ENCODE measurements at regions not wholly inside any gene's neighbourhood (a gene's known extent, or its start where the extent isn't known, plus 50 kb on each side); places are given as distances from the start of the nearest gene placed in this dataset.

DNA sequence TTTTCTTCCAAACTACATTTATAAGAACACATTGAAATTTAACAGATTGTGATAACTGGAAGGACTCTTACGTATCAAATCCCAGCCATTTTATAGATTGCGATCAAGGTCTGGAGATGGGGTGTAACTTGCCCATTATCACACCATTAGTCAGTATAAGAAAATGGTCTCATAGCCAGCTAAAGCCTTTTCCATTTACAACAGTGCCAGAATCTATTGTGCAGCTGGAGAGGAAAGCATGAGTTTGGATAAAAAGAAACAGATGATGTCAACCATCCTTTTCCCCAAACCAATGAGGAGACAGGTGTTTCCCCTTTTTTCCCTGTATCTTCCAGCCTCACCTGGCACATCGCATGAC, 658.8 kb downstream of the ACTL7B start:
- DNase-seq (ENCODE audit: low spot score) (no peak), FAIRE-seq (no peak)

- DNase-seq (ENCODE audit: low spot score) = no peak
- FAIRE-seq = no peak
Observed at GRCh38 chr9:108196332-108197007, 659.3 kb downstream of the ACTL7B start.

DNA sequence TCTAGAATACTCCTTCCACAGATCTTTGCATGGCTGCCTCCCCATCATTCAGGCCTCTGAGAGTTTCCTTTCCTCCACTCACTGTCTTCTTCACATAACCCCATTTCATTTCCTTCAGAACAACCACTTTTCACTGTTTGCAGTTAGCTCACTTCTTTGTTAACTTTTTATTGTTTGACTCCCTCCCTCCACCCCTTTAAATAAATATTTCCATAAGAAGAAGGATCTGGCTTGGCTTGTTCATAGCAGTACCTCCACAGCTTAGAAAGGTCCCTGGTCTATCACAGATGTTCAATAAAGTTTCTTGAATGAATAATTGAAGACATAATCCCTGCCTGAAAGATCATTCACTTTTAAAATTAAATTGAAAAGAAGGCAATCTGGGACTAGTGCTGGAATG, 661.6 kb downstream of the ACTL7B start:
- no peak for DNase-seq (ENCODE audit: low spot score)
- no peak for FAIRE-seq

- FAIRE-seq (no peak), DNase-seq (ENCODE audit: low spot score) (no peak)
Observed at GRCh38 chr9:108193026-108193710, 662.6 kb downstream of the ACTL7B start.

- DNase-seq (ENCODE audit: low spot score) = no peak
- FAIRE-seq = no peak
Observed at GRCh38 chr9:108191065-108191464, 664.7 kb downstream of the ACTL7B start.

DNA sequence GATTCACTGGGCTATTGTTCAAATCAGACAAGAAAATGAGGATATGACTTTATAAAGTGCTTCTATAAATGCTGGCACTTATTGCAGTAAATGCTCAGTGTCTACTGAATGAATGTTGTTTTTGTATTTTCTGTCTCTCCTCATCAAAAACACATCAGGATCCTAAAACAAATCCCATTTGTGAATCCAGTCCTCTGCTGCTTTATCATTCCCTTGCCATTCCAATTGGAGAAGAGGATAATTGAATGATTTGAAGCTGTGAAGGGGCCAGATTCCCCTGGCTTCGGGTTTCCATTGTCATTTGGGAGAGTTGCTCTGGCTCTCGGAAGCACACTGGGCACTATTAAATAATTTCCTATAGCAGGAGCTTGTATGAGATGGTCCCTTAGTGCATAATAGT, 666.8 kb downstream of the ACTL7B start:
- no peak for FAIRE-seq
- no peak for DNase-seq (ENCODE audit: low spot score)

DNA sequence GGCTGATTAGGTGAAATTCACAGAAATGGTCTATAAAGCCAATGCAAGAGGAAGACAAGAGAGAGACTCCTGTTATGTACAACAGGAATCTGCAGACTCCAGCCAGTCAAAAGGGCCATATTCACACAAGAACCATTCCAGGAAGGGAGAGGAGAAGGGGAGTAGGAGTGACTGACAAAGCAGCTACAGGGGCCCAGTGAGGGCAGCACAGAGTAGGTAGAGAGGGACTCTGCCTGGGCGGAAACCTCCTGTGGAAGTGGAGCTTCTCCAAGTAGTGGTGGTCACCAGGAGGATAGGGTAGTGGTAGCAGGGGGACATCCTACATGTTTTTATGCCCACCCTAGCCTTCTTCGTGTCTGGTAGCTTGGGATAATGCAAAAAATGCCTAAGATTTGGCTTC, 667.3 kb downstream of the ACTL7B start:
- DNase-seq (ENCODE audit: low spot score) (no peak), FAIRE-seq (no peak)

GRCh38 chr9:108186642-108187395, 669.0 kb downstream of the ACTL7B start:
- FAIRE-seq (no peak), DNase-seq (ENCODE audit: low spot score) (no peak)

DNA sequence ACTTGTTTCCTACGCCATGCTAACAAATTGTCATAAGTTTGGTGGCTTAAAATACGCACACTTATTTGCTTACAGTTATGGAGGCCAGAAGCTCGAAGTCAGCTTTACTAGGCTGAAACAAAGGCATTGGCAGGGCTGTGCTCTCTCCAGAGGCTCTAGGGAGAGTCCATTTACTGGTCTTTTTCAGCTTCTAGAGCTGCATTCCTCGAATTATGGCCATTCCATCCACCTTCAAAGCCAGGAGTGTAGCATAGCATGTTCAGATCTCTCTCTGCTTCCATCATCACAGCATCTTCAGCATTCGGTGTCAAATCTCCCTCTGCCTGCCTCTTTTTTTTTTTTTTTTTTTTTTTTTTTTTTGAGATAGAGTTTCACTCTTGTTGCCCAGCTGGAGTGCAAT, 670.2 kb downstream of the ACTL7B start:
- FAIRE-seq (no peak), DNase-seq (ENCODE audit: low spot score) (no peak)

DNA sequence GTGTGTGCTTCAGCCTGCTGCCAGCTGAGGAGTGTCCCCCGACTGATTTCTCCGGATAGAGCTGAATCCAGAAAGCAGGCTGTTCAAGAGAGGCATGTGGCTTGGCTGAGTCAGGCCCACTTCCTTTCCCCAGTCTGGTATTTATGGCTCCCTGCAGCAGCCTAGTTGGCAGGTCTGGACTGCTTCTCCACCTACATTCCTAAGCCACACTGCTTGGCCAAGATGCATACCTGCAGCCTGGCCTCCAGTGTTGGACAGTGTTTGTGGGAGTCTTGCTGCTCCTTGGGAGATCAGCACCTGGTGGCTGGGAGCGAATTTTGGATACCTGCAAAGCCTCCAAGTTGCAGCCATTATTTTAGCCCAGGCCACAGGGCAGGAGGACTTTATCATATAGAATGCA, 670.8 kb downstream of the ACTL7B start:
- FAIRE-seq = no peak
- DNase-seq (ENCODE audit: low spot score) = peak; percentile 71

DNA sequence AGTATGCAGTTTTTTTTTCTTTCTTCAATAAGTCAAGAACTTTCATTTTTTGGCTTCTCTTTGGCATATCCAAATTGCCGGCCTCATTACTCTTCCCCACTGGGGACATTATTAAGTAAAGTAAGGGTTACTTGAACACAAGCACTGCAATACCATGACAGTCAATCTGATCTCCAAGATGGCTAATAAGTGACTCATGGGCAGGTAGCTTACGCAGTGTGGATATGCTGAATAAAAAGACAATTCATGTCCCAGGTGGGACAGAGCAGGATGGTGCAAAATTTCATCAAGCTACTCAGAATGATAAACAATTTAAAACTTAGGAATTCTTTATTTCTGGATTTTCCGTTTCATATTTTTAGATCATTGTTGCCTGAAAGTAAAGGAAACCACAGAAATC, 671.8 kb downstream of the ACTL7B start:
- no peak for DNase-seq (ENCODE audit: low spot score)
- FAIRE-seq = no peak

GRCh38 chr9:108182950-108183381, 672.8 kb downstream of the ACTL7B start:
- no peak for DNase-seq (ENCODE audit: low spot score)
- no peak for FAIRE-seq

GRCh38 chr9:108182270-108182669, 673.5 kb downstream of the ACTL7B start:
- no peak for FAIRE-seq
- DNase-seq (ENCODE audit: low spot score) = no peak

DNA sequence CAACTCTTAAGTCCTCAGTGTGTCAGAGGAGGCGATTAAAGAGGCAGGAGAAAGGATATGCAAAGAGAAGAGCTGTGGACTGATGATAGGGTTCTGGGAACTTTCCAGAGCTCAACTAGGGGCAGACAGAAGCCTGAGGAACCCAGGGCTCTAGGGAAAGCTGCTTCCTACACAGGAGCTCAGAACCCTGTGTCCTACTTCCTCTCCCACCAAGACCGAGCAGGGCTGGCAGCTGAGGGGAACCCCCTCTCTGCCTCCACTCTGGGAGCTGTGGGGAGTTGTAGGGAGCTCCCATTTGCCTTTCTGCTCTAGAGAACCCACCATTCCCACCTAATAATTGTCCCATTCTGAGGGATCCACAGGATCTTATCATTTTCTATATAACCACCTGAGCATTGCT, 674.3 kb downstream of the ACTL7B start:
- FAIRE-seq (no peak), DNase-seq (ENCODE audit: low spot score) (no peak)

- FAIRE-seq = no peak
- DNase-seq (ENCODE audit: low spot score) = no peak
Observed at GRCh38 chr9:108180541-108180940, 675.2 kb downstream of the ACTL7B start.

DNA sequence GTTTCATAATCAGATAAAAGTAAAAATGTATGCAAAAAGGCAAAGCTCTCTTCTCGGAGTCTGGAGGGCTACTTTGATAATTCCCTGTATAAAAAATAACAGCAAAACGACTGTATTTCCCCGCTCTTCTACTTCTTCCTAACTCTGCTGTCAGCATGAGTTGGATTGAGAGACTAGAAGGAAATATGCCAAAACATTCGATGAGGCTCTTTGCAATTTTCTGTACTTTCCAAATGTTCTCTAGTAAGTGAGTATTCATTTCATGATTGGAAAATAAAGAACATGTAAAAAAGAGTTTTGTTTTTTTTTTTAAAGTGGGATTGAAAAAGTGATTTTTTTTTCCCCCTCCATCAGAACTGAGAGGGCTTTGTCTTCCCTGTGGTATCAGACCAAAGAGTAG, 677.5 kb downstream of the ACTL7B start:
- FAIRE-seq (no peak), DNase-seq (ENCODE audit: low spot score) (no peak)

GRCh38 chr9:108168236-108168850, 678.8 kb upstream of the KLF4 start:
- FAIRE-seq (no peak), DNase-seq (ENCODE audit: low spot score) (no peak)

DNA sequence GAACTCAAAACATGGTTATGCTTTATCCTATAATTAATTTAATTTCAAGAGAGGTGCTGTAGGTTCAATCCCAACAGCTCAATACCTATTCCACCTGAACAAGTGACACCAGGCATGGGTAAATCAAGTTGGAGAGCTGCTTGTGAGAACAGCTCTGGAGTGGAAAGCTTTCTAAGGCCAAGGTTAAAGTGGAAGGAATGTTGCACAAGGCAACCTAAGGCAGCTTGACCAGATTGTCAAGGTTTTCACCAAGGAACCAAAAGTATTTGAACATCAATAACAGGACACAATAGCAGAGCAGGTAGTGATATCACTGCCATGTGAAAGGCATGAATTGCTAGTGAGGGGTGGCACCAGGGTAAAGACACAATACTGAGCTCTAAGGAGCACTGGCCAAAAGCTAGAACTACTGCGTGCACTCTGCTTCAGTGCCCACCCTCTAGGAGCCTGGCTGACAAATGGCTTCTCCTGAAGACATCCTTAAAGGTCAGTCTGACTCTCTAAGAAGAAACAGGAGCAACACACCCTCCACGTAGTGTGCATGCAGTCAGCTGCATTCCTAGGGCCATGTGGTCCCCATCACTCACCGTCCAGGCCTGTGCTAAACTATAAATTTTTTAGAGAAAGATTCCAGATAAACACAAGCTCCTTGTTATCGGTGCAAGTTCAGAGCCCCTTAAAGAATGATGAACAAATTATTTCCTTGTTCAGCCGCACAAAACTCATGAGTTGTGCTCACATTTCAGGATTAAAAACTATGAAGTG, 677.7 kb upstream of the KLF4 start:
- FAIRE-seq (no peak), DNase-seq (ENCODE audit: low spot score) (no peak)

DNA sequence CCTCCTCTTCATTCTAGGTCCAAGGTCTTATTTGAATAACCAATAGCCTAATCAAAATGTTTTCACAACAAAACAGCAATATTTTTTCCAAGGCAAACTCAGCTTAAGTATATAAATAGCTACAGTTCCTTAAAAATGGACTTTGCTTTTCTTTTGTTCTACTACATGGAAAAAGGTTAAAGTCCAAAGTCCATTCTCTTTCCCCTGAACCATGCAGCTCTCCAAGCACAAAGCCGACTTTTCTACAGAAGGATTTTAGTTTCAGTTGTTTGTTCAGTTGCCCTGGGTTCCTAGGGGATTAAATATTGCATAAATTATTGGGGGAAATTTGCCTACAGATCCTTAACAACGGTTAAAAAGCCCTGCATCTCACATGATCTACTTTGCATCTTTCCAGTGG, 677.0 kb upstream of the KLF4 start:
- DNase-seq (ENCODE audit: low spot score) = no peak
- no peak for FAIRE-seq

DNA sequence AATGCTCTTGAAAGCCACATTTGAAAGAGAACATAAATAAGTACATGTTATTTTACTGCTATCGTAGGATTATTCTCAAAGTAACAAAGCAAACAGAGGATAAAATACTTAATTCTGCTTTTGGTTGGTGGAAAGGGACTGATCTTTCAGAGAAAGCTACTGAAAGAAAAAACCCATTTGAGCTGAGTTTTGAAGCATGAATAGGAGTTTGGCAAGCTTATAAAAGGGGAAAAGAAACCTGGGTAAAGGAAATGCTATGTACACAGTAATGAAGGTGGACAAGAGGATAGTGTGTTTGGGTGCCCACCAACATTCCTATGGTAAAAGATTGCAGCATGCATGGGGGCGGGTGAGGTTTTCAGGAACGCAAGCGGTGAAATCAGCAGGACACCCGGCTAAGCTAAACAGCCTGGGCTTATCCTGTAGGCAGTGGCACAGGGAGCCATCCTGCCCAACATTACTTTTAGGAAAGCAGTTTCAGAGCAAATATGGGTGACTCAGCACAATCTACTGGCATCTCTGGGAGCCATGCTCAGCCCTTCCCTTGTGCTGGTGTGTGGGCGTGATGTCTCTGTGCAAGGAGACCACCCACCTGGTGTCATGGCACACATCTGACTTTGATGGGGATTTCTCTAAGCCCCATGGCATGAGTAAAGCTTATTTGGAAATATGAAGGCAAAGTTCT, 673.9 kb upstream of the KLF4 start:
- FAIRE-seq = no peak

DNA sequence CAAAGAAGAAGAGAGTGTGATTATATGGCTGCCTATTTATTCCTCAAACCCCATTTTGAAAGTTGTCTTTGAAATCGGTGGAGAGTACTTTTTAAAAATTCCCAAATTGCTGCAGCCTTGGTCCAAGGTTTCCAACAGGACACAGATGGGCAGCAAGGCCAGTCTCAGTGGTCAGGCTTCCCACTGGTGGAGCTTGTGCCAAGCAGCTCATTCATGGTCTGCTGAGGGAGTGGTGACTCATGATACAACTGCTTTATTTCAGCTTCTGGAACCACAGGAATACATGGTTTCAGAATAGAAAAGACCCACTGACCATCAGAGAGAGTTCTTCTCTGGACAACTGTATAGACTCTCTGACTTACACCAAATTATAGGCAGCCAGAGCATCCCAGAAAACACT, 673.1 kb upstream of the KLF4 start:
- FAIRE-seq (no peak), DNase-seq (ENCODE audit: low spot score) (peak; percentile 48)

More for the DNA sequence above, 673.9 kb upstream of the KLF4 start:
- DNase-seq (ENCODE audit: low spot score) = peak; percentile 62

Measured in urothelium cell line (cell line).